Sigmoid colon (tissue), 6 donors: ENCODE measurements at regions not wholly inside any gene's neighbourhood (a gene's known extent, or its start where the extent isn't known, plus 50 kb on each side); places are given as distances from the start of the nearest gene placed in this dataset.
A peak's percentile ranks its signal among the peaks of the same experiment; 100 is the strongest.

ENCODE experiments used
- DNase-seq: peaks from one replicate; pipeline ENCODE4 v3.0.0-alpha.2; 2019
- H3K27ac ChIP-seq, 4 donors: fragments of 200-600 bp; sonication (generic); one replicate each; pipeline ENCODE4 v1.5.1; 2016 to 2019; ENCODE audit warnings: mild to moderate bottlenecking in 1 of 4
- H3K27me3 ChIP-seq, 3 donors: fragments of 200-600 bp; sonication (generic); one replicate each; pipeline ENCODE4 v1.5.1; 2019; ENCODE audit warnings: mild to moderate bottlenecking in 1 of 3
- H3K36me3 ChIP-seq, 4 donors: fragments of 200-600 bp; sonication (generic); one replicate each; pipeline ENCODE4 v1.5.1; 2016 to 2019
- H3K4me1 ChIP-seq, 4 donors: fragments of 200-600 bp; sonication (generic); one replicate each; pipeline ENCODE4 v1.5.1; 2017 to 2019
- H3K4me3 ChIP-seq, 4 donors: fragments of 200-600 bp; sonication (generic); one replicate each; pipeline ENCODE4 v1.5.1; 2017 to 2019; ENCODE audit warnings: mild to moderate bottlenecking in 2 of 4, moderate library complexity in 1 of 4
- H3K9me3 ChIP-seq, 4 donors: fragments of 200-600 bp in 3 of 4; sonication (generic) in 3 of 4; one replicate each; pipeline versions ENCODE4 v1.5.1 to v1.6.1; 2013 to 2019
- CTCF ChIP-seq, 4 experiments: fragments of 450-650 bp in 3 of 4; fragments of 200-600 bp in 1 of 4; IDR thresholded peaks; one replicate each; pipeline ENCODE4 v1.5.1; 2016 to 2019; ENCODE audit warnings: antibody characterized with exemption in 4 of 4, mild to moderate bottlenecking in 3 of 4, moderate library complexity in 2 of 4
- EP300 ChIP-seq, 4 donors: sonication (generic); formaldehyde crosslinking; IDR thresholded peaks; one replicate each; pipeline ENCODE4 v1.6.1; 2017; ENCODE audit warnings: antibody characterized with exemption in 4 of 4
- POLR2A ChIP-seq, 2 donors: fragments of 450-650 bp; IDR thresholded peaks; one replicate each; pipeline ENCODE4 v1.6.1; 2016; ENCODE audit warnings: antibody characterized with exemption in 2 of 2, mild to moderate bottlenecking in 2 of 2, moderate library complexity in 2 of 2
- POLR2AphosphoS5 ChIP-seq, 4 donors: sonication (generic); formaldehyde crosslinking; IDR thresholded peaks; one replicate each; pipeline ENCODE4 v1.6.1; 2017; ENCODE audit warnings: antibody characterized with exemption in 4 of 4
- WGBS, 2 donors: extraction: QIAGEN DNeasy Blood & Tissue Kit; methylation state at CpG; one replicate each; pipeline ENCODE4 v1.1.7; 2013; 5-methylcytosine and 5-hydroxymethylcytosine counted together
- intact Hi-C: fragments of 100-400 bp; cut with DNase I; formaldehyde crosslinking; loops from one replicate; pipeline ENCODE4 v1.15.1; 2023
- donor health status: healthy with polysubstance abuse.
- donor health status: healthy.

DNA sequence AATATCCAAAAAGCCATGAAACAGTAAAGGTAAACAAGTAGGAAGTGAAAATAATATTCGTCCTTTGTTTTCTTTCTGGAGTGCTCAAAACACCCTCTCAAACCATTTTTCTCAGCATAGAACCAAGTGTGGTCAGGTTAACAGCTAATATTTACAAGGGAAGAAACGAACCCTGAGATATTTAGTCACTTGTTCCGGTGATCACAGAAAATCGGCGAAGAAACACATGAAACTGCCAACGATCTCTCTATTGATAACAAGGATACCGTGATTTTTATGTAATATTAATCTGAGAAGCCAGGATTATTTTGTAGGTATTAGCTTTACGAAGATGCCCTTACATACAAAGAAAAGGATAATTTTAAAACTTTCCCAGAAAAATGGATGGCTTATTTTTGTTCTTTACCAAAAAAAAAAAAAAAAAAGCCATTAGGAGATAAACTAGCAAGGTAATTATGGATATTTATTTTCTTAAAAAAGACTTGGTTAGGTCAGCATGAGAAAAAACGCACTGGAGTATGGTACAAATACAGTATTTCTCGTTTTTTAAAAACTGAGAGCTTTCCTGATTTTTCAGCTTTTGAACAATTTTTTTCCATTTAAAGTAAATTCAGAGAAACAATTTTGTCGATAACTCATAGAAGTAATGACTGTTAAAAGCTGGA is 107.3 kb upstream of the HNRNPU start:
- no peaks in the 10 kb centered on the region for H3K27me3 ChIP-seq
- DNase-seq: no peak
- 21 to 23% methylated on average over 11 of the region's 11 CpGs for WGBS, 2 donors
- peak overlapping the region; percentile 99 to 100 (median 100) for H3K27ac ChIP-seq
- intact Hi-C loops: loop anchor here (1.0 to 5.0 kb wide), 3 partner anchors 71 to 519 kb away; partner anchors contain the start of genes ADSS2 and HNRNPU
- H3K4me3 ChIP-seq: peak overlapping the region; percentile 64 to 89 (median 87)
- H3K4me1 ChIP-seq: peaks cover 0 to 26% (median 22%) of the 10 kb centered on the region in 4 donors
- H3K9me3 ChIP-seq: no peaks in the 10 kb centered on the region
- no peak for TF ChIP-seq CTCF (IDR thresholded peaks at IDR 0.05)
- no peak for TF ChIP-seq POLR2A (IDR thresholded peaks at IDR 0.05)
- no peak for TF ChIP-seq POLR2AphosphoS5 (IDR thresholded peaks at IDR 0.05)
- no peak for TF ChIP-seq EP300 (IDR thresholded peaks at IDR 0.05)
- no peaks in the 10 kb centered on the region for H3K36me3 ChIP-seq

DNA sequence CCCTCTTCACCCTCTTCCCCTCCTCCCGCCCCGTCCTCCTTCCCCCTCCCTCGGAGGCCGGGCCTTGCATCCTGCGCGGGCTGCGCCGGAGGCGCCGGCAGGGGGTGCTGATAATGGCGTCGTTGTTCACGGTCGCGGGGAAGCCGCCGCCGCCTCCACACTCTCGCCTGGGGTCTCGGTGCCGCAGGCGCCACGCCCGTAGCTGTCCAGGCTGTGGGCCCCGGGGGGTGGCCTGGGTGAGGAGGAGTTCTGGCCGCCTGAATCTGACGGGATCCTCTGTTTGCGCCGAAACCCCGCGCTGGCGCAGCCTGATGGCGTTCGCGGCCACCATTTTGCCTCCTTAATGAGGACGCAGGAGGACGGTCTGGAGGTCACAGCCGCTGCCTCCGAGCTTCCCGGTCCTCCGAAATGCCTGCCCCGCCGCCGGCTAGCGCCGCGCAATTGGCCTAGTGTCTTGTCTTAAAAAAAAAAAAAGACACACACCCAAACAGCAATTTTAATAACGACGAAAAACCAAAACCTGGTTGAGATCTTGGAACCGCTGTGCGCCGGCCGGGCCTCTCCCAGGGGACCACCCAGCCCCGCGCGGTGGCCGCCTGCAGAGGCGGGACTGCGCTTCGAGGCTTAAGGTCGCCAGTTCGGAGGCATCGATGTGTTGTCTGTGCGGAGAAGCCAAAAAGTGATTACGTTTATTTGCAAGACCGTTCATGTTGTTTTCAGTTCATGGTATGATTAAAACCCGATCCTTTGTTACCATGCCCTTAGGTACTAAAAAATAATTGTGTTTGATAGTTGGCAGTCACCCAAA is 106.6 kb upstream of the HNRNPU start:
- Histone ChIP-seq H3K9me3 (no peaks in the 10 kb centered on the region), H3K4me3 (peak overlapping the region; percentile 64 to 89 (median 87)), H3K36me3 (no peaks in the 10 kb centered on the region), H3K4me1 (peaks cover 0 to 28% (median 22%) of the 10 kb centered on the region in 4 donors), H3K27me3 (no peaks in the 10 kb centered on the region), H3K27ac (peak overlapping the region; percentile 99 to 100 (median 100))
- DNase-seq: peak; percentile 97
- TF ChIP-seq CTCF (IDR thresholded peaks at IDR 0.05): peak; percentile 57 to 73 (median 58)
- TF ChIP-seq EP300 (IDR thresholded peaks at IDR 0.05): no peak
- peak; percentile 65 to 91 (median 82) for TF ChIP-seq POLR2AphosphoS5 (IDR thresholded peaks at IDR 0.05)
- peak; percentile 55 to 65 for TF ChIP-seq POLR2A (IDR thresholded peaks at IDR 0.05)
- WGBS, 2 donors: 0% methylated on average over 67 of the region's 67 CpGs
- intact Hi-C loops: loop anchor here (1.0 to 5.0 kb wide), 5 partner anchors 72 to 519 kb away; partner anchors contain the start of genes ADSS2, COX20 and HNRNPU

- TF ChIP-seq CTCF (IDR thresholded peaks at IDR 0.05): no peak
- peak; percentile 52 to 94 (median 74) for TF ChIP-seq POLR2AphosphoS5 (IDR thresholded peaks at IDR 0.05)
- peak; percentile 30 to 55 for TF ChIP-seq POLR2A (IDR thresholded peaks at IDR 0.05)
- 0% methylated on average over 53 to 55 of the region's 55 CpGs for WGBS, 2 donors
- Histone ChIP-seq H3K9me3 (no peaks in the 10 kb centered on the region), H3K4me1 (peaks cover 0 to 34% (median 27%) of the 10 kb centered on the region in 4 donors), H3K27me3 (no peaks in the 10 kb centered on the region), H3K36me3 (no peaks in the 10 kb centered on the region), H3K4me3 (peak overlapping the region; percentile 64 to 89 (median 87)), H3K27ac (peak overlapping the region; percentile 99 to 100 (median 100))
- no peak for DNase-seq
- intact Hi-C loops: loop anchor here (1.0 to 5.0 kb wide), 4 partner anchors 73 to 518 kb away; partner anchors contain the start of genes ADSS2 and COX20
Measured at GRCh38 chr1:244970236-244970743, 105.9 kb upstream of the HNRNPU start.

- WGBS, 2 donors: 1 to 3% methylated on average over 54 of the region's 54 CpGs
Measured at GRCh38 chr1:244969355-244970235, 105.3 kb upstream of the HNRNPU start.

More at GRCh38 chr1:244969355-244970235, 105.3 kb upstream of the HNRNPU start:
- H3K4me3 ChIP-seq: peak overlapping the region; percentile 64 to 89 (median 87)
- peaks cover 0 to 41% (median 34%) of the 10 kb centered on the region in 4 donors for H3K4me1 ChIP-seq
- intact Hi-C loops: loop anchor here (1.0 to 5.0 kb wide), 5 partner anchors 52 to 517 kb away; partner anchors contain the start of genes ADSS2 and COX20
- DNase-seq: peak; percentile 91
- H3K9me3 ChIP-seq: no peaks in the 10 kb centered on the region
- H3K27ac ChIP-seq: peak overlapping the region; percentile 99 to 100 (median 100)
- H3K36me3 ChIP-seq: no peaks in the 10 kb centered on the region
- H3K27me3 ChIP-seq: no peaks in the 10 kb centered on the region
- peak; percentile 52 to 73 for TF ChIP-seq POLR2A (IDR thresholded peaks at IDR 0.05)
- TF ChIP-seq EP300 (IDR thresholded peaks at IDR 0.05): peak in 2 of 4 donors; percentile 11 to 71
- TF ChIP-seq POLR2AphosphoS5 (IDR thresholded peaks at IDR 0.05): peak; percentile 71 to 90 (median 84)
- no peak for TF ChIP-seq CTCF (IDR thresholded peaks at IDR 0.05)
